ENCODE measurements at regions not wholly inside any gene's neighbourhood (a gene's known extent, or its start where the extent isn't known, plus 50 kb on each side); places are given as distances from the start of the nearest gene placed in this dataset.
"Not testable (repeated sequence)": the region's sequence is repeated elsewhere in the genome, so short reads cannot be mapped to it uniquely, and the experiment has no call there.

- TF ChIP-seq CTCF (IDR thresholded peaks at IDR 0.05; ENCODE audit: low read depth, low read length, missing control alignments): no peak
- no peak for DNase-seq (ENCODE audit: low read depth)
- H3K4me3 ChIP-seq (ENCODE audit: low read depth, low read length): no peak overlapping the region
Measured at GRCh38 chr2:82780050-82780449, 1679.0 kb downstream of the SUCLG1 start.

- DNase-seq (ENCODE audit: low read depth): no peak
- no peak for TF ChIP-seq CTCF (IDR thresholded peaks at IDR 0.05; ENCODE audit: low read depth, low read length, missing control alignments)
- no peak overlapping the region for H3K4me3 ChIP-seq (ENCODE audit: low read depth, low read length)
Measured at GRCh38 chr2:82752396-82752795, 1706.7 kb downstream of the SUCLG1 start.

DNA sequence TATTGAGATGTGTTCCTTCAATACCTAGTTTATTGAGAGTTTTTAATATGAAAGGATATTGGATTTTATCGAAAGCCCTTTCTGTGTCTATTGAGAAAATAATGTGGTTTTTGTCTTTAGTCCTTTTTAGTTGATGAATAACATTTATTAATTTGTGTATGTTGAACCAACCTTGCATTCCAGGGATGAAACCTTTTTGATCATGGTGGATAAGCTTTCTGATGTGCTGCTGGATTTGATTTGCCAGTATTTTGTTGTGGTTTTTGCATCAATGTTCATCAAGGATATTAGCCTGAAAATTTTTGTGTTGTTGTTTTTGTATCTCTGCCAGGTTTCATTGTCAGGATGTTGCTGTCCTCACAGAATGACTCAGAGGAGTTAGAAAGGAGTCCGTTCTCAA lies 1710.4 kb downstream of the SUCLG1 start:
- TF ChIP-seq CTCF (IDR thresholded peaks at IDR 0.05; ENCODE audit: low read depth, low read length, missing control alignments): no peak
- H3K4me3 ChIP-seq (ENCODE audit: low read depth, low read length): no peak overlapping the region
- no peak for DNase-seq (ENCODE audit: low read depth)

DNA sequence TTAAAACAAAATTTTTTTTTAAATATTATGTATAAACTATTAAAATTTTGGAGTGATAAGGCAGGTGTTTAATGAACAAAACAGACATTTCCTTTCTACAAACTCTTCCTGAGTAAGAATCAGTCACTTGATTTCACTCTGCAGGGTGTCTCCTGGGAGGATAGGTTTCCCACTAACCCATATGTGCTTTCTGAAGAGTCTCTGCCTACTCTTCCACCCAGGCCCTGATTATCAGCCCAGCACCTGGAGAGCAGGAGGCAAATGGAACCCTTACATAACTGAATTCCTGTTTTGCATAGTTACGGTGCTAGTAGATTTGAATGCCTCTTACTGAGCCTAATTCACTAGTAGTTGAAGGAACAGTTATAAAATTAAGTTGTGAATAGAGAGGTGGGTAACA lies 1718.6 kb downstream of the SUCLG1 start:
- no peak for TF ChIP-seq CTCF (IDR thresholded peaks at IDR 0.05; ENCODE audit: low read depth, low read length, missing control alignments)
- DNase-seq (ENCODE audit: low read depth): no peak
- H3K4me3 ChIP-seq (ENCODE audit: low read depth, low read length): no peak overlapping the region

GRCh38 chr2:82737965-82738364 lies 1721.1 kb downstream of the SUCLG1 start:
- not testable (repeated sequence) for H3K4me3 ChIP-seq (ENCODE audit: low read depth, low read length); DNase-seq (ENCODE audit: low read depth)

- DNase-seq (ENCODE audit: low read depth): no peak
- TF ChIP-seq CTCF (IDR thresholded peaks at IDR 0.05; ENCODE audit: low read depth, low read length, missing control alignments): no peak
- no peak overlapping the region for H3K4me3 ChIP-seq (ENCODE audit: low read depth, low read length)
Measured at GRCh38 chr2:82735336-82735735, 1723.7 kb downstream of the SUCLG1 start.

DNA sequence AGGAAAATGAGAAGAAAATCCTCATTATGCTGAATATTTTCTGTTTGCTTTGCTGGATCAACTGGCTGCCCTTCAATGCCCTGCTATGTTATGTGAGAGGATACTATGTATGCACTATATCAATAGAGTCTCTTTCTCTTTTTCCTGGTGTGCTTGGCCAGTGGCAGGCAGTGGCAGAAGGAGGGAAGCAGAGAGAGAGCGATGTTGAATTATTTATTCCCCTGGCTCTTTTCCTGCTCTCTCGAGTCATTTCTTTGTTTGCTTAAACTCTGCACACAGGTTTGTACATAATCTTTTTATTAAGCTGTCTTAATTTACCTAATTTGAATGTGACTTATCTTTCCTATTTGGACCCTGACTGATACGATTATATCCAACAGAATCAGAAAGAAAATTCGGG lies 1727.3 kb downstream of the SUCLG1 start:
- TF ChIP-seq CTCF (IDR thresholded peaks at IDR 0.05; ENCODE audit: low read depth, low read length, missing control alignments): no peak
- H3K4me3 ChIP-seq (ENCODE audit: low read depth, low read length): no peak overlapping the region
- DNase-seq (ENCODE audit: low read depth): no peak

DNA sequence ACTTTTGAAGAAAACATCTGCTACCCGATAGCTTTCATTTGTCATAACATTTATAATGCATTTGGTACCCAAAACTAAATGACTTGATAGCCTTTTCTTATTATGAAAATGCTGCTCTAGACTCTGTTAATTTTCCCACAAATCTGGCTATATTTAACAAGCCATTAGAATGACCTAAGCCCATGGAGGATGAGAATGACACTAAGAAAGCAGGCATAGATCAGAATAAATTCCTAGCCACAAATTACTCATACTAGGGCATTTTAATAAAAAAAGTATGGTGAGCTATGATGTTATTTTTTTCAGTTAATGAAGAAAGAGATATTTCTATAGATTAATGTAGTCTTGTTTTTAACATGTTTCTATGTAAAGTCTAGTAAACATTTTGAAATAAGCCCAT lies 1728.3 kb downstream of the SUCLG1 start:
- no peak for DNase-seq (ENCODE audit: low read depth)
- no peak overlapping the region for H3K4me3 ChIP-seq (ENCODE audit: low read depth, low read length)
- TF ChIP-seq CTCF (IDR thresholded peaks at IDR 0.05; ENCODE audit: low read depth, low read length, missing control alignments): no peak
